MG63 (cell line): ENCODE measurements at regions not wholly inside any gene's neighbourhood (a gene's known extent, or its start where the extent isn't known, plus 50 kb on each side); places are given as distances from the start of the nearest gene placed in this dataset.
"Not testable (repeated sequence)": the region's sequence is repeated elsewhere in the genome, so short reads cannot be mapped to it uniquely, and the experiment has no call there.

ENCODE experiments used
- DNase-seq: peaks from one replicate; pipeline ENCODE4 v3.0.0-alpha.2; 2020
- H3K27me3 ChIP-seq: fragments of 250-450 bp; sonication (Bioruptor Pico); 2 replicates; pipeline ENCODE4 v1.5.1; 2020; ENCODE audit warnings: mild to moderate bottlenecking, moderate library complexity
- H3K36me3 ChIP-seq: fragments of 250-450 bp; sonication (Bioruptor Pico); 2 replicates; pipeline ENCODE4 v1.5.1; 2020; ENCODE audit warnings: mild to moderate bottlenecking, moderate library complexity
- H3K4me3 ChIP-seq: fragments of 250-450 bp; sonication (Bioruptor Pico); 2 replicates; pipeline ENCODE4 v1.5.1; 2020; ENCODE audit warnings: mild to moderate bottlenecking, moderate library complexity
- H3K9me3 ChIP-seq: fragments of 250-450 bp; sonication (Bioruptor Pico); 2 replicates; pipeline ENCODE4 v1.5.1; 2020; ENCODE audit warnings: mild to moderate bottlenecking, moderate library complexity

DNA sequence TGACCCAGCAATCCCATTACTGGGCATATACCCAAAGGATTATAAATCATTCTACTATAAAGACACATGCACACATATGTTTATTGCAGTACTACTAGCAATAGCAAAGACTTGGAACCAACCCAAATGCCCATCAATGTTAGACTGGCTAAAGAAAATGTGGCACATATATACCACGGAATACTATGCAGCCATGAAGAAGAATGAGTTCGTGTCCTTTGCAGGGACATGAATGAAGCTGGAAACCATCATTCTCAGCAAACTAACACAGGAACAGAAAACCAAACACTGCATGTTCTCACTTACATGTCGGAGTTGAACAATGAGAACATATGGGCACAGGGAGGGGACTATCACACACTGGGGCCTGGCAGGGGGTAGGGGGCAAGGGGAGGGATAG, 183.0 kb downstream of the HACE1 start:
- H3K4me3 ChIP-seq, DNase-seq, H3K9me3 ChIP-seq, H3K27me3 ChIP-seq, H3K36me3 ChIP-seq: not testable (repeated sequence)

DNA sequence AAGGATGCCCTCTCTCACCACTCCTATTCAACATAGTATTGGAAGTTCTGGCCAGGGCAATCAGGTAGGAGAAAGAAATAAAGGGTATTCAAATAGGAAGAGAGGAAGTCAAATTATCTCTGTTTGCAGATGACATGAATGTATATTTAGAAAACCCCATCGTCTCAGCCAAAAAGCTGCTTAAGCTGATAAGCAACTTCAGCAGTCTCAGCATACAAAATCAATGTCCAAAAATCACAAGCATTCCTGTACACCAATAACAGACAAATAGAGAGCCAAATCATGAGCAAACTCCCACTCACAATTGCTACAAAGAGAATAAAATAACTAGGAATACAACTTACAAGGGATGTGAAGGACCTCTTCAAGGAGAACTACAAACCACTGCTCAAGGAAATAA, 184.6 kb downstream of the HACE1 start:
- not testable (repeated sequence) for H3K9me3 ChIP-seq, H3K36me3 ChIP-seq, H3K4me3 ChIP-seq, H3K27me3 ChIP-seq, DNase-seq

DNA sequence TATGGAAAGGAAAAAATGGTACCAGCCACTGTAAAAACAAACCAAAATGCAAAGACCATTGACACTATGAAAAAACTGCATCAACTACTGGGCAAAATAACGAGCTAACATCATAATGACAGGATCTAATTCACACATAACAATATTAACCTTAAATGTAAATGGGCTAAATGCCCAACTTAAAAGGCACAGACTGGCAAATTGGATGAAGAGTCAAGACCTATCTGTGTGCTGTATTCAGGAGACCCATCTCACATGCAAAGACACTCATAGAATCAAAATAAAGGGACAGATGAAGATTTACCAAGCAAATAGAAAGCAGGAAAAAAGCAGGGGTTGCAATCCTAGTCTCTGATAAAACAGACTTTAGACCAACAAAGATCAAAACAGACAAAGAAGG, 186.6 kb downstream of the HACE1 start:
- H3K9me3 ChIP-seq, DNase-seq, H3K27me3 ChIP-seq, H3K36me3 ChIP-seq, H3K4me3 ChIP-seq: not testable (repeated sequence)

DNA sequence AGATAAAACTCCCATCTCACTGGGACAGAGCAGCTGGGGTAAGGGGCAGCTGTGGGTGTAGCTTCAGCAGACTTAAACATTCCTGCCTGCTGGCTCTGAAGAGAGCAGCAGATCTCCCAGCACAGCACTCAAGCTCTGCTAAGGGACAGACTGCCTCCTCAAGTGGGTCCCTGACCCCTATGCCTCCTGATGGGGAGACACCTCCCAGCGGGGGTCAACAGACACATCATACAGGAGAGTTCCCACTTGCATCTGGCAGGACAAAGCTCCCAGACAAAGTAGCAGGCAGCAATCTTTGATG, 188.2 kb downstream of the HACE1 start:
- H3K9me3 ChIP-seq, H3K4me3 ChIP-seq, H3K36me3 ChIP-seq, H3K27me3 ChIP-seq, DNase-seq: not testable (repeated sequence)

DNA sequence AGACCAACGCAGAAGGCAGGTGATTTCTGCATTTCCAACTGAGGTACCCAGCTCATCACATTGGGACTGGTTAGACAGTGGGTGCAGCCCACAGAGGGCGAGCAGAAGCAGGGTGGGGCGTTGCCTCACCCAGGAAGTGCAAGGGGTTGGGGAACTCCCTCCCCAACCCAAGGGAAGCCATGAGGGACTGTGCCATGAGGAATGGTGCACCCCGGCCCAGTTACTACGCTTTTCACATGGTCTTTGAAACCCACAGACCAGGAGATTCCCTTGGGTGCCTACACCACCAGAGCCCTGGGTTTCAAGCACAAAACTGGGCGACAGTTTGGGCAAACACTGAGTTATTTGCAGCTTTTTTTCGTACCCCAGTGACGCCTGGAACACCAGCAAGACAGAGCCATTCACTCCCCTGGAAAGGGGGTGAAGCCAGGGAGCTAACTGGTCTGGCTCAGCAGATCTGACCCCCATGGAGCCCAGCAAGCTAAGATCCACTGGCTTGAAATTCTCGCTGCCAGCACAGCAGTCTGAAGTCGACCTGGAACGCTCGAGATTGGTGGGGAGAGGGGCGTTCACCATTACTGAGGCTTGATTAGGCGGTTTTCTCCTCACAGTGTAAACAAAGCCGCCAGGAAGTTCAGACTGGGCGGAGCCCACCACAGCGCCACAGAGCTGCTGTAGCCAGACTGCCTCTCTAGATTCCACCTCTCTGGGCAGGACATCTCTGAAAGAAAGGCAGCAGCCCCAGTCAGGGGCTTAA, 188.7 kb downstream of the HACE1 start:
- not testable (repeated sequence) for H3K36me3 ChIP-seq, H3K9me3 ChIP-seq, H3K4me3 ChIP-seq, H3K27me3 ChIP-seq, DNase-seq

DNA sequence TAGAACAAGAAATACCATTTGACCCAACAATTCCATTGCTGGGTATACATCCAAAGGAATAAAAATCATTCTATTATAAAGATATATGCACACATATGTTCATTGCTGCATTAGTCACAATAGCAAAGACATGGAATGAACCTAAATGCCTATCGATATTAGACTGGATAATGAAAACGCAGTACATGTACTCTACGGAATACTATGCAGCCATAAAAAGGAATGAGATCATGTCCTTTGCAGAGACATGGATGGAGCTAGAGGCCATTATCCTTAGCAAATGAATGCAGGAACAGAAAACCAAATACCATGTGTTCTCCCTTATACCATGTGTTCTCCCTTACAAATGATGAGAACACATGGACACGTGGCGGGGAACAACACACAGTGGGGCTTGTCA, 190.2 kb downstream of the HACE1 start:
- no peak overlapping the region for H3K4me3 ChIP-seq
- no peaks in the 10 kb centered on the region for H3K27me3 ChIP-seq
- H3K36me3 ChIP-seq = no peaks in the 10 kb centered on the region
- no peak for DNase-seq
- H3K9me3 ChIP-seq = no peaks in the 10 kb centered on the region; the same call in 1 of the 2 replicates

DNA sequence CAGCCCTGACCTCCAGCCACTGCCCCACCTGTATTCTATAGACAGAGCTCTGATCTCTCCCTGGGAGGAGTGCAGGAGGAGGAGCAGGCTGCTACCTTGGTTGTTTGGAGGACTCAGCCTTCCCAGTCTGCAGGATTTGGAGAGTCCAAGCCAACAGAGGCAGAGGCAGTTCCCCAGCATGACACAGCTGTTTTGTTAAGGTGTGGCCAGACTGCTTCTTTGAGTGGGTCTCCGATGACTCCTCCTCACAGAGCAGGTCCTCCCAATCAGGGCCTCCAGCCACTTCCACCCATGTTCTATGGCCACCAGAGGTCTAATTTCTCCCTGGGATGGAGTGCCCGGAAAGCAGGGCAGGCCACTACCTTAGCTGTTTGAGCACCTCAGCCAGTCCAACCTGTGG, 203.5 kb downstream of the HACE1 start:
- DNase-seq = no peak
- Histone ChIP-seq H3K27me3 (no peaks in the 10 kb centered on the region), H3K36me3 (no peaks in the 10 kb centered on the region), H3K9me3 (no peaks in the 10 kb centered on the region), H3K4me3 (no peak overlapping the region)

DNA sequence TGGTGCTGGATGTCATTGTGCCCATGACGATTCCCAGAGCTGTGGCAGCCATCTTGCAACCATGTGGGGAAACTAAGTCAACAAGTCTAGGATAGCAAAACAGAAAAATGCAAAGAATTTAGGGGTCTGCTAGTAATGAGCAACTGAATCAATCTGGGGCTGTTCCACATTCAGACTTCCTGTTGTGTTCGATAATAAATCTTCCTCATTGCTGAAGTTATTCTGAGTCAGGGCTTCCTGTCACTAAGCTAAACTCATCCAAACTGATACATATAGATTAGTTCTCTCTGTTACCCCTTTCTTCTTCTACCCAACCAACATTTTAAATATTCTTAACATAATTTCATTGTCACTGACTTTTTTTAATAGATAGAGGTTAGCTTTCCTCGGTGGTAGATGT, 205.9 kb downstream of the HACE1 start:
- Histone ChIP-seq H3K36me3 (no peaks in the 10 kb centered on the region), H3K9me3 (no peaks in the 10 kb centered on the region), H3K27me3 (no peaks in the 10 kb centered on the region), H3K4me3 (no peak overlapping the region)
- no peak for DNase-seq

DNA sequence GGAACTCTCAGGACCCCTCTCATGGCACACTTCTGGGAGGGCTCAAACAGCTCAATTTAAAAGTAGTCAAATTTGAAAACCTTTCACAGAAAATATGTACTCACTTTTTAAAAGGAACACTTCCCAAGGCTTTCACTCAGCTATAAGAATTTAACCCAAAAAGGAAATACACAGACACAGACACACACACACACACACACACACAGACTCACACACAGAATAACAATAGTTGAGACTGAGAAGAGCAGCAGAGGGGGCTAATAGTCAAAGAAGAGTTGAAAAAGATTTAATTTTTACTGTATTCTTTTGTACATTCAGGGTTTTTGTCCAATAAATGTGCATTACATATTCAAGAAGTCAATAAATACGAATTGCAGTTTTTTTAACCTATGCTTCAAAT, 211.4 kb downstream of the HACE1 start:
- Histone ChIP-seq H3K36me3 (no peaks in the 10 kb centered on the region), H3K9me3 (no peaks in the 10 kb centered on the region), H3K27me3 (no peaks in the 10 kb centered on the region), H3K4me3 (no peak overlapping the region)
- DNase-seq = no peak

DNA sequence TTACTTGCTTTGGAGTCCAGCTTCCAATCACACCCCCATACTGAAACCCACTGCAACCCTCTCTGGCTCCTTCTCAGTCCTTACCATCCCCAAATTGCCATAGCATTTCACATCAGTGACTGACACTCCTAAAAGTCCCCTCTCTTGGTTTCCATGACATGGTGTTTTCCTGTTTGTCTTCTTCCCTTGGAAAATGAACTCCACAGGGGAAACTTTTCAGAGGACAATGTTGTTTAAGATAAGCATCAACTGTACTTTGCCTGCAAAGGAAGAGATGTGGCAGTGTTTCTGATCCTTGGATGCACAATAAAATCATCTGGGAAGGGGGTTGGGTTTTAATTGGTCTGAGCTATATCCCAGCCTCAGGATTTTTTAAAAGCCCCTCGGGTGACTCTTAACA, 214.9 kb downstream of the HACE1 start:
- no peaks in the 10 kb centered on the region for H3K27me3 ChIP-seq
- no peaks in the 10 kb centered on the region for H3K9me3 ChIP-seq
- H3K4me3 ChIP-seq = no peak overlapping the region
- no peak for DNase-seq
- no peaks in the 10 kb centered on the region for H3K36me3 ChIP-seq

DNA sequence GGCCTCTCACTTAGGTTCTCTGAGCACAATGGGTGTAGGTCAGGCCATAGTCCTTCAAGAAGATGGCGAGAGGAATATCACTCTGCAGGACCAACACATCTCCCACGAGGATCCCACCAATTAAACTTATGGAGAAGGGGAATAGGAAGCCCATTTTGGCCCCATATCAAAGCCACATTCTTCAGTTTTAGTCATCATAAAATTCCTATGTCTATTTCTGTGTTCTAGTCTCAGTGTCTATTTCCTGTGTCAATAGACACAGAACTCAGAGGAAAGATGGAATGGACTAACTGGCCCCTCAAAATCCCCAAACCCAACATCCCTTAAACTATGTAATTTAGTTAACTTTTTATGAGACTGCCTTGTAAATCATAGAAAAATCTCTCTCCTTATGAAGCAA, 216.8 kb downstream of the HACE1 start:
- H3K27me3 ChIP-seq = no peaks in the 10 kb centered on the region
- H3K9me3 ChIP-seq = no peaks in the 10 kb centered on the region
- no peak for DNase-seq
- no peaks in the 10 kb centered on the region for H3K36me3 ChIP-seq
- H3K4me3 ChIP-seq = no peak overlapping the region

DNA sequence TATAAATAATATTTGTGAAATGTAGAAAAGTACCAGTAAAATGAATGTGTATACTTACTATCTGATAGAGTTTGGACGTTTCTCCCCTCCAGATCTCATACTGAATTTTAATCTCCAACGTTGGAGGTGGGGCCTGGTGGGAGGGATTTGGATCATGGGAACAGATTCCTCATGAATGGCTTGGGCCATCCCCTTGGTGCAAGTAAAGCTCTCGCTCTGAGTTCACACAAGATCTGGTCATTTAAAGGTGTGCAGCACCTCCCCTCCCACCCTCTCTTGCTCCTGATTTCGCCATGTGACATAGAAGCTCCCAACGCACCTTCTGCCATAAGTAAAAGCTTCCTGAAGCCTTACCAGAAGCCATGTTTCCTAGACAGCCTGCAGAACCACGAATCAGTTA, 219.0 kb downstream of the HACE1 start:
- no peaks in the 10 kb centered on the region for H3K36me3 ChIP-seq
- no peak for DNase-seq
- no peaks in the 10 kb centered on the region for H3K9me3 ChIP-seq
- H3K27me3 ChIP-seq = no peaks in the 10 kb centered on the region
- no peak overlapping the region for H3K4me3 ChIP-seq

DNA sequence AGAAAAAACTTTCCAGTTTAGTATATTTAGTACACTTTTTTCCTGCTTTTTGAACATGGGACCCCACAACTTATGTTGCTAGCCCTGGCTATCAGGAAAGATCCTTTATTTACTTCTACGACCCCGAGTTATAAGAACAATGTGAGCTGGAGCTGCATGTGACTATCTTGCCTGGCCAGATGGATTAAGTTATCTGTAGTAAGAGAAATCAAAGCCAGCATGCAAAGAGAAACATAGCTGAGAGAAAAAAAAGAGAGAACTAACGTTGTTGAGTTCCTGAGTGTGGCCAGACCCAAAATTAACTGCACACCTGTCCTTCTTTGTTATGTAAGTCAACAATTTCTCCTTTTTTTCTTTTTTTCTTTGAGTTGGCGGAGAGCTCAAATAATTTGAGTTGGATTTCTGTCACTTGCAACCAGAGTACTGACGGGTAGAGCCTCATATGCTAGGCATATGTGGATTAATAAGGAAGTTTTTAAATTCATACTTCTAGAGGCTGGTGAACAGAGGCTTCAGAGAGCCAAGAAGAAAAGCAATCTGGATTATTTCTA, 219.5 kb downstream of the HACE1 start:
- Histone ChIP-seq H3K4me3 (no peak overlapping the region), H3K9me3 (no peaks in the 10 kb centered on the region), H3K36me3 (no peaks in the 10 kb centered on the region), H3K27me3 (no peaks in the 10 kb centered on the region)
- DNase-seq = no peak

DNA sequence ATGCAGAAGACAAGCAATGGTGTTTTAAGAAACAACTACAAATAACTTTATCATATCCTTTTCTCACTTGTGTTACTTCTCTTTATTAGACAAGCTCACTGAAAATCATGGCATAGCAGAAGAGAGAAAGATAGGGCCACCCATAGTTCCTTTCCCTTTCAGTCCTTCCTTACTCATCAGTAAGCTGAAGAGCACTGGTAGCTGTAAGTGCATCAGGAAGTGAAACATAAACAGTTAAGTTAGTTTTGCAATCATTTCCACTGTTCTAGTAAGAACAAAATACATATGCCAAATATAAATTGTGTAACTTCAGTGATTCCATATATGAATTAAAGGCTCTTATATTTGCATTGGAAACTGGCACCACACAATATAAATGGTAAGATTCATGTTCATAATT, 220.1 kb downstream of the HACE1 start:
- Histone ChIP-seq H3K27me3 (no peaks in the 10 kb centered on the region), H3K4me3 (no peak overlapping the region), H3K36me3 (no peaks in the 10 kb centered on the region), H3K9me3 (no peaks in the 10 kb centered on the region)
- DNase-seq = no peak

DNA sequence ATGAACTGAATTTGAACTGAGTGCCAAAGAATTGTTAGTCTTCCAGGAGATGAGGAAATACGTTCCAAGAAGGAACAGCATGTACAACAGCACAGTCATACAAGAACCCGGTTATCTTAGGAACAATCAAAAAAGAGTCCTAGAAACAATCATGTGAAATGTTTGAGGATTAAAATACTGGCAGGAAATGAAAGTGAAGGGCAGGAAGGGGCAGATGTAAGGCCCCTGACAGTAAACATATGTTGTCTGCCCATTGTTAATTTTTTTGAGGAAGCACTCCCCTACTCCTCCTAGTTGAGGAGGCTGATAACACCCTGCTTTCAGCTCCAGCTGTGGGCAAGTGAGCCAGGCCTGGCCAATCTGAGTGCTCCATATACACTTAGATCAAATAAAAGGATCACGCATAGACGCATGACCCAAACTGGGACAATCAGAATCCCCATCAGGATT, 220.9 kb downstream of the HACE1 start:
- DNase-seq = no peak
- Histone ChIP-seq H3K36me3 (no peaks in the 10 kb centered on the region), H3K27me3 (no peaks in the 10 kb centered on the region), H3K9me3 (no peaks in the 10 kb centered on the region), H3K4me3 (no peak overlapping the region)

DNA sequence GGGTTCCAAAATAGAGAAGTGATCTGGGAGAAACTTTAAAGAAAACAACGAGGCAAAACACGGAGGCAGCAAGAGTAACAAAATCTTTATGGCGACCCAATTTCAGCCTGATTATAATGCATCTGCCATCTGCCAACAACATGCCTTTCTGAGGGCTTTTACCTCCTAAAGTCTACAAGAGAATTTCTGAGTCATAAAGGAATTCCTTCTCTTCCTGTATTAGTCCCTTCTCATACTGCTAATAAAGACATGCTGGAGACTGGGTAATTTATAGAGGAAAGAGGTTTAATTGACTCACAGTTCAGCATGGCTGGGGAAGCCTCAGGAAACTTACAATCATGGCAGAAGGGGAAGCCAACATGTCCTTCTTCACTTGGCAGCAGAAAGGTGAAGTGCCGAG, 226.6 kb downstream of the HACE1 start:
- no peak overlapping the region for H3K4me3 ChIP-seq
- H3K27me3 ChIP-seq = no peaks in the 10 kb centered on the region
- H3K36me3 ChIP-seq = no peaks in the 10 kb centered on the region
- no peak for DNase-seq
- no peaks in the 10 kb centered on the region for H3K9me3 ChIP-seq

DNA sequence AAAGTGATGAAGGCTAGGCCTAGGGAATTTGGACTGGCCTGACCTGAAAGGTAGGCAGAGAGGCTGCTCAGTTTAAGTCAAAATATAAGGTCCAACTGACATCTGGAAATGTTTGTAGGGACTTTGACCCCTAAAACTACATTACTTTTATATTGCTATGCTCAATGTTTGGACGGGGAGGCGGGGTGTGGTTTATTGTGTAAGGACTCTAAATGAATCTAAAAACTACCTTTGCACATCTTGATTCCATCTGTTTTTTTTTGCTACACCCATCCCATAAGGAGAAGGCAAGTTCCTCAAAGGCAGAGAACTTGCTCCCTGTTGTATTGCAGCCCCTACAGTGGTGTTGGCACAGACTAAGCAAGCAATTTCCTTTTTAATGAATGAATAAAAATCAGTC, 227.1 kb downstream of the HACE1 start:
- no peak for DNase-seq
- Histone ChIP-seq H3K9me3 (no peaks in the 10 kb centered on the region), H3K36me3 (no peaks in the 10 kb centered on the region), H3K4me3 (no peak overlapping the region), H3K27me3 (no peaks in the 10 kb centered on the region)

DNA sequence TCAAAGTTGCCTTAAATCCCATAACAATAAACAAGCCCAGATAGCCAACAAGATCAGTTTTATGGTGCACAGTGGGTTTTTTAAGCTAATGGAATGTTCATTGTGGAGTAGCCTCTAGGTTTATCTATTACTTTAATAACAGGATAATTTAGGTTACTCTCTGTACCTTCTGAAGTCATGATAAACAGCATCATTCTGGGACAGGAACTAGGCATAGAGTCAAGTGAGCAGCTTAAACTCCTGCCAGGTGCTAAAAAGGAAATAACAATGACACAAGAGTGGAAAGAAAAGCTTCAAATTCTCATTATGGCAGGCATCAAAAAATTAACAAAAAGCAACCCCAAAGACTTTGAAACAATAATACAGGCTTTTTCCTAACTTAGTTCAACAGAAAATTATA, 228.8 kb downstream of the HACE1 start:
- Histone ChIP-seq H3K4me3 (no peak overlapping the region), H3K27me3 (no peaks in the 10 kb centered on the region)

DNA sequence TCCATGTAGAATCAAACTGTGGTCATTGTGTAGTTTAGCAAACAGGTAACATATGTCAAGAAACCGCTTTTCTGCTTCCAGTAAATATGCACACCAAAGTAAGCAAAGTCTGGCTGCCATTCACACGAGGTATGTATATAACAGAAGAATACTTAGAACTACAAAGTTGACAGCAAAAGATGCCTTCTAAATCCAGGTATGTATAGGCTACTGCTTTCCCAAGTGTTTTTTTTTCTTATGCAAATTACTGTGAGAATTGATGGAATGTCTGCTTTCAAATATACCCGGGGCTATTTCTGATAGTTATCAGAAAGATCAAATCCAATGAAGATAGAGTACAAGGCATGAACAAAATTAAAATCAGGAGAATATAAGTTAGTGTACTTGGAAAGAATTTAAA, 229.2 kb downstream of the HACE1 start:
- no peak for DNase-seq
- Histone ChIP-seq H3K4me3 (no peak overlapping the region), H3K36me3 (no peaks in the 10 kb centered on the region), H3K27me3 (no peaks in the 10 kb centered on the region), H3K9me3 (no peaks in the 10 kb centered on the region)

More for the DNA sequence above, 228.8 kb downstream of the HACE1 start:
- Histone ChIP-seq H3K36me3 (no peaks in the 10 kb centered on the region), H3K9me3 (no peaks in the 10 kb centered on the region)
- DNase-seq = no peak
